AG10803 (cell line): ENCODE measurements at regions not wholly inside any gene's neighbourhood (a gene's known extent, or its start where the extent isn't known, plus 50 kb on each side); places are given as distances from the start of the nearest gene placed in this dataset.

Experiments used
- DNase-seq: peaks from one replicate; pipeline ENCODE4 v3.0.0; 2010; ENCODE audit warnings: low read depth
- H3K4me3 ChIP-seq: 2 replicates; pipeline ENCODE4 v1.5.1; 2011; ENCODE audit warnings: mild to moderate bottlenecking, low read length, control low read depth
- CTCF ChIP-seq: conservative IDR thresholded peaks from 2 replicates; pipeline ENCODE4 v1.5.1; 2011; ENCODE audit warnings: mild to moderate bottlenecking, low read length, control low read depth, inconsistent platforms

DNA sequence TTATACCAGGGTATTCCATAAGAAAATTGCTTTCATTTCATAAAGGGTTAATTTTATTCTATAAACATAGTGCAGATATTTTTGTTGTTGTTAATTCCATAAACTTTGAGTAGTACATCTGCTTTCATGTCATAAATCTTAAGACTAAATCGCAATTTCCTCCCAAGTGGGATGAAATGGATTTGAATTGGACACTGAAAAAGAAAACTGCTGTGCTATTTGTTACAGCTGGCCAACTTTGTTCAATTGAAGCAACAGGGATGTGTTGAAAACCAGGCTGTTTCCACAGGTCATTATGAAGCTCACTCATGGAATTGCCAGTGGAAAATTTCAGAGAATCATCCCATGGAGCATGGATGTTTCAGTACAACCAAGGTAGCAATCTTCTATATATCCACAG lies 252.5 kb upstream of the RGS18 start:
- DNase-seq, result no peak
- TF ChIP-seq CTCF, result no peak
- H3K4me3 ChIP-seq, result no peak overlapping the region

DNA sequence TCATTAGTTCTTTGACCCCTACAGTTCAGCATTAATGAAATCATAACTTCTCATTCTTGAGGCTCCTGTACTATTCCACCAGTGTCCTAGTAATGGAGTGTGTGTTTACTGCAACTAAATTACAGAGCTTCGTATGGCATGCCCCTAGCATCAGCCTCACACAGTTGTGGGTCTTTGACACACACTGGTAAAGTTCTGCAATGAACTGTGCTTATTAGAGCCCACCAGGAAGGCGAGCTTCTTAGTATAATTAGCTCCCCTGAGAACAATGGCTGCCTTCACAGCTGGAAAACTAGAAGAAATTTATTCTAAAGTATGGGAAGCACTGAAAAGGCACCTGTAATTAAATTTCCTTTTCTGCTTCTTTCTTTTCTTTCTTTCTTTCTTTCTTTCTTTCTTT lies 251.1 kb upstream of the RGS18 start:
- TF ChIP-seq CTCF, result no peak

GRCh38 chr1:191910245-191910644 lies 248.0 kb upstream of the RGS18 start:
- no peak overlapping the region for H3K4me3 ChIP-seq

More for the DNA sequence above, 251.1 kb upstream of the RGS18 start:
- no peak for DNase-seq
- no peak overlapping the region for H3K4me3 ChIP-seq

DNA sequence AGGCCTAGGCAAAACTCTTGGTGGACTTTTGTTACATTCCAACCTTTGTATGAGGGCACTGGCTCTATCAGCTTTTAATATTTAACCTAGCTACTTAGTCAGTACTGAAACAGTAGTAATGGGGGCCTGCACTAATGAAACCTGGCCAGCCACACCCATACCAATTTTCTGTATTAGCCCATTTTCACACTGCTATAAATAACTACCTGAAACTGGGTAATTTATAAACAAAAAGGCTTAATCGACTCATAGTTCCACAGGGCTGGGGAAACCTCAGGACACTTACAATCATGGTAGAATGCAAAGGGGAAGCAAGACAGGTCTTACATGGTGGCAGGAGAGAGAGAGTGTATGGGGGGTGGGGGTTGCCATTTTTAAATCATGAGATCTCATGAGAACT lies 245.7 kb upstream of the RGS18 start:
- TF ChIP-seq CTCF, result no peak
- no peak for DNase-seq

More at GRCh38 chr1:191910245-191910644, 248.0 kb upstream of the RGS18 start:
- DNase-seq, result no peak
- TF ChIP-seq CTCF, result no peak

DNA sequence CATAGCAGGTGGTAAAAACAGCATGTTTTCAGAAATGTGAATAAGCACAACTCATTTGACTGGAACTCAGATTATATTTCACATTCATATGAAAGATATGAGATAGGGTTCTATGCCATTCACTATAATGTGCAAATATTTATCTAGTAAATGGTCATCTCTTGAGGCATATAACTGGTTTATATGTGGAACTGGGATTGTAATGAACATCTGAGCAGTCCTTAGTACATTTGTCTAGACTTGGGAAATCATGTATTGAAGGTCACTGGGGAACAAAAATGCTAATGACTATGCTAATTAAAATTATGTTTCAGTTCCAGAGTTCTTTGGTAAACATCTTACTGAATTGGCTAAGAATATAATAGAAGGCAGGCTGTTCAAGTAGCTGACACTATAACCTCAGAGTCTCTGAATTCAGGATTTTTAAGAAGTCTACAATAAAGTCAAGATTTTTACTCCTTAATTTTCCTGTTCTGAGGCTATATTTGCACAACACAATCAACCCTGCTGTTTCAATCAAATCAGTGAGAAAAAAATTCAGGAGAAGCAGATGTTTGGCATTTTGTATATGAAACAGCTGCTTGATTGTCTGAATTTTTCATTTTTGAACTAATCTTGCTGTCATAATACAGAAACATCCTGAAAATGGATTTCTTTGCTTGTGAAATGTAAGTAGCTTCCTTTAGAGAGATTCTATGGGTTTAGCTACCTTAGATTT lies 244.8 kb upstream of the RGS18 start:
- TF ChIP-seq CTCF, result no peak
- no peak overlapping the region for H3K4me3 ChIP-seq
- DNase-seq, result no peak

More for the DNA sequence above, 245.7 kb upstream of the RGS18 start:
- no peak overlapping the region for H3K4me3 ChIP-seq

DNA sequence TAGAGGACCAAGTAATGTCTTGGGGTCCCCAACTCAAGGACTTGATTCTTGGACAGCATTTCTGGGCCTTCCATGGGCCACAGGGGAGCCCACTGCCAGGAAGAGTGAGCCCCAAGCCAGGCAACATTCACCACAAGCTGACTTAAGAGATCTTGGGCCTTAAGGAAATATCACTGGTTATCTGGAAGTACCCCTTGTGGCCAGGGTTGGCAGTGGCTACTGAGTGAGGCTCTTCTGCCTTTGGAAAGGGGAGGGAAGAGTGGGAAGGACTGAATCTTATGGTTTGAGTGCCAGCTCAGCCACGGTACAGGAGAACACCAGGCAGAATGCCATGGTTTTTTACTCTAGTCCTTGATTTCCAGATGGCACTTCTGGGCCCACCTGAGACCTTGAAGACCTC lies 228.9 kb upstream of the RGS18 start:
- no peak for TF ChIP-seq CTCF
- no peak for DNase-seq
- H3K4me3 ChIP-seq, result no peak overlapping the region

DNA sequence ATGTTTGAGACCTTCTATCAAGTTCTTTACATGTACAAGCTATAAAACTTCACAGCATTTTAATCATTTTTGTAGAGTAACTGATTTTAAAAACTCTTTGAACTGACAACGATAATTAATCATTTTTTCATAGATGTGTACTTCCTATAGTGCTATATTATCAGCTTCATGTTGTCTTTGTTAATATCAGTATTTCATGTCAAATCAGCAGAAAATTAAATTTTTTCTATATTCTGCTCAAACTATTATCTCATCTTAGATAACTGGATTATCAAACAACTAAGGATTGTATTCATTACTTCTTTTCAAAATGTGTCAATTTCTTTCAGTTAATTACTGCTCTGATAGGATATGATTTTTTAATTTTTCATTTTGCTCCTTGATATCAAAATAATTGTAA lies 214.6 kb upstream of the RGS18 start:
- no peak for DNase-seq
- TF ChIP-seq CTCF, result no peak
- no peak overlapping the region for H3K4me3 ChIP-seq
